Kasumi-1 (cell line): ENCODE measurements at regions not wholly inside any gene's neighbourhood (a gene's known extent, or its start where the extent isn't known, plus 50 kb on each side); places are given as distances from the start of the nearest gene placed in this dataset.
"Not testable (repeated sequence)": the region's sequence is repeated elsewhere in the genome, so short reads cannot be mapped to it uniquely, and the experiment has no call there.

Source experiments
- DNase-seq, 2 experiments: peaks; one replicate each; lab custom pipeline; 2025; lab: John Stamatoyannopoulos, UW

DNA sequence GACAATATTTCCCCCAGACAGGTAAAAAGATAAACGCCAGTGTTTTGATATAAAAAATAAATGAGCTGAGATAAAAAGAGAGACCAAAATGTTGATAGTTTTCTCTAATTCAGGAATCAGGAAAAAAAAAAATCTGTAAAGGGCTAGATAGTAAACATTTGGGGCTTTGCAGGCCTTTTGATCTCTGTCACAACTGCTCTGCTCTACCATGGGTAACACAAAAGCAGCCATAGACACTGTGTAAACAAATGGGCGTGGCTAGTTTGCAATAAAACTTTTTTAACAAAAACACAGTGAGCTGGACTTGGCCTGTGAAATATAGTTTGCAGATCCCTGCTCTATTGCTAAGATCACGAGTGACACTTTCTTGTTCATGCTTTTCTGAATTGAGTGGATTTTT is 219.1 kb upstream of the STXBP5 start:
- DNase-seq, result no peak

DNA sequence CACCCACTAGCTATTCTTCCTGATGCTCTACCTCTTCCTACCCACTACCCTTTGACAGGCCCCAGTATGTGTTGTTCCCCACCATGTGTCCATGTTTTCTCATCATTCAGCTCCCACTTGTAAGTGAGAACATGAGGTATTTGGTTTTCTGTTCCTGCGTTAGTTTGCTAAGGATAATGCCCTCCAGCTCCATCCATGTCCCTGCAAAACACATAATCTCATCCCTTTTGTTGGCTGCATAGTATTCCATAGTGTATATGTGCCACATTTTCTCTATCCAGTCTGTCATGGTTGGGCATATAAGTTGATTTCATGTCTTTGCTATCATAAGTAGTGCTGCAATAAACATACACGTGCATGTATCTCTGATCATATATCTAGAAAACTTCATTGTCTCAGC is 218.3 kb upstream of the STXBP5 start:
- no peak for DNase-seq

DNA sequence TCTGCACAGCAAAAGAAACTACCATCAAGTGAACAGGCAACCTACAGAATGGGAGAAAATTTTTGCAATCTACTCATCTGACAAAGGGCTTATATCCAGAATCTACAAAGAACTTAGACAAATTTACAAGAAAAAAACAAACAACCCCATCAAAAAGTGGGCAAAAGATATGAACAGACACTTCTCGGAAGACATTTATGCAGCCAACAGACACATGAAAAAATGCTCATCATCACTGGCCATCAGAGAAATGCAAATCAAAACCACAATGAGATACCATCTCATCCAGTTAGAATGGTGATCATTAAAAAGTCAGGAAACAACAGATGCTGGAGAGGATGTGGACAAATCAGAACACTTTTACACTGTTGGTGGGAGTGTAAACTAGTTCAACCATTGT is 216.3 kb upstream of the STXBP5 start:
- DNase-seq, result not testable (repeated sequence)

DNA sequence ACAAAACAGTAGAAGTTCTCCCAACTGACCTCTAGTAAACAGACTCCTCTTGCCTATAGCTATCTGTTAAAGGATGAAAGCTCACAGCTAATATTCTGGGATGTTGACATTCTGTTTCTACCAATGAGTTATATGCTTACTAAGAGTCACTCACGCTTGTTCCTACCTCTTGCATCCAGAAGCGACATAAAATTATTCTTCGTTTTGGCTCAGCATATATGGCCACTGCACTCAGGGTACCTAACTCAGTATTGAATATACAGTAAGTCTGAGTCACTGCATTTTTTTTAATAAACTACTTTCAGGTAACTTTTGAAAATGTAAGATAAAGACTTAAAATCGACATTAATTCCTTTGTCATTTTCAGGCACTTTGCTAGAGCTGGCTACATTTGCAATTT is 214.4 kb upstream of the STXBP5 start:
- DNase-seq, result no peak

DNA sequence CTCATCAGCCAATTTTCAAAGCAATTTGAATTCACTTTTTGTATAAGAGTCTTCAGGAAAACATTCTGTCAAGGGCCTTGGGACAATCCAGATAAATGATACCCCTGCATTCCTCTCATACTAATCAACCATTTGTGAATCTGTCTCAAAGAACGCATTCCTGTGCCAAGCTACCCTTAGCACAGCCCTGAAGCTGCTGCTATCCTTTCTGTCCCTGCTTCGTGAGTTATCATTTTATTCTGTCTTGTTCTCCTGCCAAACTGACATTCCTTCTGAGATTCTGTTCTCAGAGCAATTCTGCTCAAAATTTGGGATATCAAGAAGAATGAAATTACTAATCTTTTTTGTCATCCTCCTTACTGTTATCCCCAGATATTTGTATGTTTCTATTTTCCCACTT is 213.9 kb upstream of the STXBP5 start:
- no peak for DNase-seq

DNA sequence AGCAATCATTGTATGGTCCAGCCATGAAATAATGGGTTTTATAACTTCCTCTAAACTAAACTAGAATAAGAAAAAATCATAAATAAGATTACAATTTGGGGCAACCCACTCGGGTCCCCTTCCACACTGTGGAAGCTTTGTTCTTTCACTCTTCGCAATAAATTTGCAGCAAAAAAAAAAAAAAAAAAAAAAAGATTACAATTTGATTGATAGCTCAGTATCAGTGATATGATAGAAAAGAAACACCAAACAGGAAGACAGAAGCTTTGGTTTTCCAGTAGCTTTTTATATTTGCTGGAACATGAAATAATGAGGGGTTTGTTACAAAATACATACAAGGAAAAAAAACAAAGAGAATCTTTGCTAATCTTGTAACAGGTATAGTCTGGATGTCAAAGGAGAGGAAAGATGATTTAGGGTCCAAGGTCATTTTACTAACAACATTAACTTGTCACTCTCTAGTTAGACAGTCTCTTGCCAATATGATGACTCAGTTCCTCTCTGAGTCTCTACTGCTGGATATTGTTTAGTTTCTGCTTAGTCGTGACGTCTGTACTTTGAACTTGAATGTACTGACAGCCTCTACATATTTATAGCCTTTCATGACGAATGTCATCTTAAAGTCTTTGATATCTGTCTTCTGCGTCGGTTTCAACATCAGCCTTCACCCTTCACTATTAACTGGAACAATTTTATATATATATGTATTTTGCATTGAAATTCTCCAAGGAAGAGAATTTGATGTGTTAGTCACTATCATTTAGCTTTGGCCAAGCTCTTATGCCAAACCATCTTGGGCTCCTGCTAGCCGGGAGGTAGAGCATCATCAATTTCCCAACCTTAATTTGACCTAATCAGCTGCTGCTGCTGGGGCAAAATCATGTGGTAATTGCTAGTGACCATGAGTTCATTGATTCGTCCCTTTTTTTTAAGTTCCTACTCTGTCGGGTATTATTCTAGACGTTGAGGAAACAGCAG is 213.1 kb upstream of the STXBP5 start:
- DNase-seq, result no peak

DNA sequence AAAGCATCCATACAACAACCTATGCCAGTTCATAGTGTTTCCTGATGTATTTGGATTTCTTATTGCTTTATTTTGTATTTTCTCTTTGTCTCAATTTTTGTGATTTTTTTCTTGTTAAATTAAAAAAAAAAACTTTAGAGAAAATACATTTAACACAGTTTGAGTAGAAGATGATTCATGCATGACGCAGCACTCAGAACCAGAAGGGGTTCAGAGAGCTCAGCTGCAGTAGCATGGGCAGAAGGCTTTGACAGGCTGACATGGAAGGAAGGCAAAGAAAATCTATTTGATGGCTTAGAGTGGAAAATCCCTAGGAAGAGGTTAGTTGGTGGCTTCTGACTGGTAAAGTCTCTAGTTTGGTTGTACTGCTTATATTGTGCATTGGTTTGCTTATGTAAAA is 207.2 kb upstream of the STXBP5 start:
- DNase-seq, result no peak

DNA sequence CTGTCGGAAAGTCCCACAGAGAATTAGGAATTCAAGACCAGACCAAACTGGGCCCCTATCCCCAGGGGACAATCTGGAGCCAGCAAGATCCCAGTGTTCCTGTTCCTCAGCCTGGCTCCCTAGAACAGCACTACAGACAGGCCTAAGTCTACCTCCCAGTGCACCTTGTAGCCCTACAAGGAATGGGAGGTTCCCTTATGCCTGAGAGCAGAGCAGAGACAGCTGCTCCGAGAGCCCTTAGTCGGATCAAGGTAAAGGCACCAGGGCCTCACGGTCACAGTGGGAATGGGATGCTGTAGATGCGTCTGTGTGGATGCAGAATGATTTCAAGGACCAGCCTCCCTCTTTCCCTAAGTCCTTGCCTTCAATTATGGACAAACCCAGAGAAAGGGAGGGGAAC is 204.5 kb upstream of the STXBP5 start:
- DNase-seq, result no peak

DNA sequence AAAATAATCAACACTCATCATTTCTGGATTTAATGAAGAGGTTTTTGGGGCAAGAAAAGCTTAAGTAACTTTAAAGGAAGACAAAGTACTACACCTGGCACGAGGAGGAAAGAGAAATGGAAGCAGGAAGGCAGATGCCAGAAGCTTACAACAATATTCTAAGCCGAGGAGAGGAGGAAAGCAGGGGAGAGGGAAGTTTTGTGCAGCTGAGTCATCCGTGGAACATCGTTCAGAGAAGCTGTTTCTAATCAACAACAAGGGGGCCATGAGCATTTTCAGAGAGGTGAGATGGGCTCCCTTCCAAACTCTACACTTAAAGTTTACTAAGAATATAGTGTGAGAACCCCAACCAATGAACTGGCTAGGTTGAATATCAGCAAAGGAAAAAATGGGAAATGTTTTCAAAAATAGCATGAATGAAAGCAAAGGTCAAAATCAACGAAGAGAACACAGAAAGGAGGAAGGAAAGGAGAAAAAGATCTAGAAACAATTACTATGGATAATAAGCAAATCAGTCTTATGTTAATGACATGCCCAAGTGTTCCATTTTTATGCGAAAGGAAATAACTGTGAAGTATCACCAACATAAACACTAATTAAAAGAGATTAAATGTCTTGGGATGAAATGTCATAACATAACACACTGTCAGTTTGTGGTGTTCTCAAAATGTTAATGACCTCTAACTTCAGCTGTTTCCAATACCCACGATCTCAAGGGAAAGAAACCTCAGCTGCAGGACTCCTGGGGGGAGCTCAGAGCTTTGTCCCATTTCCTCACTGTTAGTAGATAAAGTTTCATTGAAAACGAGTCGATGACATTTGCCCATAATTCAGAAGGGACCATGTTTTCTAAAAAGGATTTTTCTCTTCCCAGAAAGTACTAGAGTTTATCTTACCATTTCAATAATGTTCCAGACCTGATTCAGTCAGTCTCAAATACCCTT is 203.4 kb upstream of the STXBP5 start:
- no peak for DNase-seq

DNA sequence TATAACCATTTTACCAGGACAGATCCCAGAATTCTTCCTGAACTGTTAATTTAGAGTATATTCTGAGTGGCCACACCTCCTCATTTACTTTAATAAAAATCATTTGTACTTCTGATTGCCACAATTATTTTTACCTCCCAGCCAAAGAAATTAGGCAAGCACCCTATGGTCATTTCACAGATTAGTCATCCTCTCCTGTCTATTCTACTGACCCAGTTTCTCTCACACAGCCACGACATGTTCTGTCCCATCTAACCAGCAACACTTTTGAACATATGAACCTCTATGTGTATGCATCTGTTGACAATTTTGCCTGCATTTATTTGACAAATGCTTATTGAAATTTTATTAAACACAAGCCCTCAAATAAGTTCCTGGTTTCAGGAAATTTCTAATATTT is 202.6 kb upstream of the STXBP5 start:
- DNase-seq, result no peak

DNA sequence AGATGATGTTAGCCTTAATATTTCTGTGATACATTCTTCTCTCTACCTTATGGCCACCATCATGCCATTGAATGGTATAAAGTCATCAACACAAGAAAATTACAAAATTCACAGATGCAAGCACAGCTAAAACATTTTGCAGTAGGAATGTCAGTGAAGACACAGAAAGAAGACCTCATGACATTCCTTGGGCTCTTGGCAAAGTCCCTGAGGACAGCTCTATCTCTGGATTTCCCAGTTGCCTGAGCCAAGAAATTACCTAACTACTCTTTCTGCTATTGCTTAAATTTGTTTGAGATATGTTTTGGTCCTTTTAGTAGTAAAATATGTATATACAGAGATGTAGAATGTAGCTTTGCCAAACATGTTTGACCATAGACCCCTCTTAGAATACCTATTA is 201.0 kb upstream of the STXBP5 start:
- DNase-seq, result no peak

DNA sequence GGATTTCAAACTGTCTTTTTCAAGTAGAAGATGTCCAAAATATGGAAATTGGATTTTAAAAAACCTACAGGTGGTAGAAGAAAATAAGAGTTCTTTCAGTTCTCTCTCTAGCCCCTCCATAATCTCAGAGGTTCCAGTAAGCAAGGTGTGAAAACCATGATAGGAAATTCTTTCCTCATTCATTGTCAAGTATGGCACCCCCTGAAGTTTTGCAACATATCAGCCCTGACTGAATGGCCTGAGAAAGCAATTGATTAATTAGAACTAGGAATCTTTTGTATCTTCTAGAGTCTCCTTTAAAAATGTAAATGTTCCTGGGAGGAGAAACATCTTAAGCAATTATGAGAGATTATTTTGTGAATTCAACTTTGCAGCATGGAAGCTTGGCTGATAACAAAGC is 198.7 kb upstream of the STXBP5 start:
- no peak for DNase-seq

DNA sequence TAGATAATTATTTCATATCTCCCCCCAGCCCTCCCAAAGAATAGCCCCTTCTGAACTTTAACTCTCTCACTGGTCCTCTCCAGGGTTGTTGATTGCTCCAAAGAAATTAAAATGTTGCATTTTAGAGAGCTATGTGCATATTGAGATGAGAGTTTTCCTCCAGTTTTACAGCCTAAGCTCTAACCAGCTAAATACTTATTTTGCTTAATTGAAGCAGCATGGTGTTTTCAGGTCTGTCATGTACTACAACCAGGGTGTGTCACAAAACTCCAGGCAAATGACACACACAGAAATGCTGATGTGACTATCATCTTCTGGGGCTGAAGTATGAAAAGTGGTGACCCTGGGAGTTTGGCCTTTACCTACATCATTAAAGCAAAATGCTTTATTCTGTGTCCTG is 196.8 kb upstream of the STXBP5 start:
- no peak for DNase-seq

DNA sequence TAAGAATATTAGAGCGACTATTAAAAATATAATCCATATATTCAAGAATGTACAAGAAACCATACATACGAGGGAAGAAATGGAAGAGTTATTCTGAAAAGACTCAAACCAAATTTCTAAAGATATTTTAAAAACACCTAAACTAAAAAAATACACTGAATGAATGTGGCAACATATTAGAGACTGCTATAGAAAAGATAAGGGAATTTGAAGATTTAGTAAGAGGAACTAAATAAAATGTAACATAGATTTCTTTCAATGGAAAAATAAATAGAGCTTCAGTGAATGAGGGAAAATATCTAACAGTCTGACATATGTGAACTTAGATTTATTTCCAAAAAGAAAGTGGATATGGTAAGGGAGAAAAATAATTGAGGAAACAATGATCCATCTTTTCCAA is 194.9 kb upstream of the STXBP5 start:
- no peak for DNase-seq

DNA sequence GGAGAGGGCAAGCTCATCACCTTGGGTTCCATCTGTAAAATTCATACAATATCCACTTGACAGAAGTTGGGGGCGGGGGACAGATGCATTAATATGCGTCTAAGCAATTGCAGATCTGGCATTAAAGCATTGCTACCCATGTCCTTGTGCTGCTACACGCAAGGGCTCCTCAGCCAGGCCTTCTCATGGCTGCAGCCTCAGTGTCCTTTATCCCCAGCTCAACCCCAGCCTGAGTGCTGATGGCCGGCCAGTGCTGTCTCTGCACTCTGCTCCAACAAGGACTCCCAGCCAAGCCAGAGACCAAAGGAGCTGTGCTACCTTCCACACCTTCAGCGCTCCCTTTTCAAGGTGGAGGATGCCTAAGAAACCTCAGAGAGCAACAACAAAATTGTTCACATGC is 188.5 kb upstream of the STXBP5 start:
- no peak for DNase-seq

DNA sequence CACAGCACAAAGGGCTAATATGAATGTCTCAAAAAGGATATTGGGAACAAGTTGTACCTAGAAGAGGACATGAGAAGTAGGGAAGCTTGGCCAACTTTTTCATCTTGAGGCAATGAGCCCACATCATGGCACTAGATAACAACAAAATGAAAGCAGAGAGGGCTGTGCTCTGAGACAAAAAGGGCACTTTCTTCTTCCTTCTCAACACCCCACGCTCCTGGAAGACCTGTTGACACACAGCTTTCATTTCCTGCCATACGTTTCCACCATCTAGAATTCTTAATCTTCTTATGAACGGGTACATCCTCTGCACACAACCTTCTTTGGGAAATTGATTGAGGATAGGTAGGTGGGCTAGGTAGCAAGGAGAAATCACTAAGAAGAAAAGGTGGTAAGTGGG is 187.8 kb upstream of the STXBP5 start:
- DNase-seq, result no peak

DNA sequence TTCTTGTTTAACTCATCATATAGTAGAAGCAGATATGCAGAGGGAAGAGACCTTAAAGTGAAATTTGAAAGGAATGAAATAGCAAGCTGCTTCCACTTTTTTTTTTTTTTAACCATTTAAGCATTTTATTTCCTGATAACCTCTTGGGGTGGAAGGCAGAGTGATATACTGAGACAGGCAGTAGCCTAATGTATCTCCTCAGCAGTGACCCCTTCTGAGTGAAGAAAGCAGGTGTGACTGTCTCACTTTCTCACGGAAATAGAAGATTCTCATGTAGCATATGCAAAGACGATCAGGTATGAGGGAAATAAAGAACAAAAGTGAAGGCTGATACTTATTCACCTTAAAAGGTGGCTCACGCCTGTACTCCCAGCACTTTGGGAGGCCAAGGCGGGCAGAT is 187.1 kb upstream of the STXBP5 start:
- no peak for DNase-seq

DNA sequence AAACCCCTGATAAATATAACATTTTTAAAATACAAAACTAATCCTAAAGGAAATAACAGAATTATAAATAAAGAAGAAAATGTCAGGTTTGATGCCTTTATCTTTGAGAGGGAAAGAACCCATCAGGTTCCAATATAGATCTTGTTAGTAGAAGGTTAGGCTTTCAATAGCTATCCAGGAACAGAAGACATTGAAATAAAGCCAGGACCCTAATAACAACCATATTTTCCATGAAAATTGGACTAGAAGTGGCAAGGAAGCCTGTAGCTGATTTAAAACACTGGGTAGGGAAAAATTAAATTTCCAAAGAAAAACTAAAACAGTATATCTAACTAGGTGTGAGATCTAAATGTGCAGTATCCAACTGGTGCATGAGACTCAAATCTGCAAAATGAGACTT is 185.2 kb upstream of the STXBP5 start:
- no peak for DNase-seq

DNA sequence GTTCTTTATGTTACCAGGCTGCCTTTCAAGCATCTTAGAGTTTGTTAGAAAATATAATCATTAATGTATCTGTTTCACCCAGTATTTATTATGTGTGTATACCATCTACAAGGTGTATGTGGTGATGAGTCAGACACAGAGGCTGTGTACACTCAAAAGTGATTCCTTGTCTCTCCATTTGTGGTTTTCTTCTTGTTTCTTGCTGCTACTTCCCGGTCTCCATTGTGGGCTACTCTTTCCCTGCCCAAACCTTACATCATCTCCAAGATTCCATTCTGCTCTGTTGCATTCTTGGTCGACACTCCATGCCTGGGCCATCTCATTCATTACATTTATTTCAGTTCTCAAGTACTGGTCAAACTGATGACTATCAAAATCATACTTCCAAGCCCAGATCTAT is 182.2 kb upstream of the STXBP5 start:
- DNase-seq, result no peak

DNA sequence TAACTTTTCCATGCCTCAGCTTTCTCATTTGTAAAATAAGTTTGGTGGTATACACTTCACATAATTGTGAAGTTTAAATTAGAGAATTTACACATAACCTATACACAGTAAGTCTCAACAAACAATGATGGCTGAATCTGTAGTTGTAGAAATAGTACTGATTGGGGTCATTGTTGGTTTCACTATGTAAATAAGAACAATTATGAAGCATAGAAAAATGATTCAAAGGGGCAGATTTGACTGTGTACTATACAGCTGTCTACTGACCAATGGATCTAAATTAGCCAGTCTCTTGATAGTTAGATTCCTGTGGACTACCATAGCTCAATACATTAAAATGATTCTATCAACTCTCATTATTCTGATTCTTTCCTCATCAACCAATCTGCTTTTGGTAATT is 181.1 kb upstream of the STXBP5 start:
- DNase-seq, result no peak

DNA sequence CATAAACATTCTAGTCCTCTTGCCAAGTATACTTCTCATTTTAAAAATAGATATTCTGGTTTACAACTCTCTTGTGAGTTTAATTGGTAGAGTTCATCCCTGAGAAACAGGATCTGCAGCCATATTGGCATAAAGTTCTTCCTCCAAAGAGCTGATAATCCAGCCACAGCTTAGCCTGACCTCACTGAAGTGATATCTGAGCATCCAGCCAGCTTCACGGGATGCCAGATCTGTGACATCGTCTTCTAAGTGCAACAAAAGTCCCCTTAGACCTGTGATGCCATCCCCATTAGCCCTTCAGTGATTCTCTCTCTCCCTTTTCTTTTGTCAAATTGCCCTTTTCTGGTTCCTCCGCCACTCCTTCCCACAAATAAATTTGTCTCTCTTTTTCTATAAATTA is 180.6 kb upstream of the STXBP5 start:
- no peak for DNase-seq

DNA sequence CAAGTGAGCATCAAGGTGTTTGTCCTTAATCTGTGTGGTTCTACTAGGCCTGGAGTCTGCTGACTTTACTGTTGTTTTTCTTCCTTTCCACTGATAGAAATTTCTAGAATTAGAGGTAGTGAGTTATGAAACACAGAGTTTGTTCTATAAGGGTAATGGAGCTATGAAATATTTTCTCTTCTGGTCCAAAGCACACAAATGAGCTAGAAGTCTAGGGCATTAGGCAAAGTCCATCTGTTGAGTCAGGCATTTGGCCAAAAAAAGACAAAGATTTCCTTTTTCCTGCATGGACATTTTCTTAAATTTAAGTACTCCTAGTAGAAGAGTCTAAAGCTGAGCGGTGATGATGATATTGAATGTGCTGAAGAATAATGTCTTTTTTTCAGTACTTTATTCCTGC is 174.3 kb upstream of the STXBP5 start:
- DNase-seq, result no peak

DNA sequence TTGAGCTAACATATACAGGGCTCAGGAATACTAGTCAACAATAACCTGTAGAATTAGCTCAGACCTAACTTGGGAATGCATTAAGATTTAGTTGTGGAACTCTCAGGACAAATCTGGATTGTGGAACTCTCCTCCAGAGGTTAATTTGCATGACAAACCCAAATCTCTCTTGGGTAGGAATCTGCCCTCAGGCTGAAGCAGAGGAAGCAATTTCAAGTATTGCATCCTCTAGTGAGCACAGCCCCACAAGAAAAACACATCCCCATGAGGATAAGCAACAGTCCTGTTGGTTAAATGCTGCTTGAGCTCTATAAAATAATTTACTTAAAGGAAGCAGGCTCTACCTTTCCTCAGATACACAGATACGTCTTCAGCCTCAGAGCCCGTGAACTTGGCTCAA is 170.9 kb upstream of the STXBP5 start:
- no peak for DNase-seq
